Heart left ventricle (tissue), 16 donors: ENCODE measurements at regions not wholly inside any gene's neighbourhood (a gene's known extent, or its start where the extent isn't known, plus 50 kb on each side); places are given as distances from the start of the nearest gene placed in this dataset.
A peak's percentile ranks its signal among the peaks of the same experiment; 100 is the strongest.

Experiments
- ATAC-seq, 4 donors: fragments of 200-7000 bp; cut with Tn5 transposase; one replicate each; pipeline ENCODE4 v1.9.1; 2020 to 2022; ENCODE audit warnings: moderate library complexity in 4 of 4, mild to moderate bottlenecking in 3 of 4, moderate number of reproducible peaks in 1 of 4
- DNase-seq, 5 donors: peaks; one replicate each; pipeline ENCODE4 v3.0.0-alpha.2; 2020
- H3K27ac ChIP-seq, 12 donors: fragments of 200-600 bp; sonication (generic) in 4 of 12; one replicate each; pipeline versions ENCODE4 v1.5.0 to v1.8.0; 2016 to 2022; ENCODE audit warnings: mild to moderate bottlenecking in 2 of 12
- H3K27me3 ChIP-seq, 9 donors: fragments of 200-600 bp; sonication (generic) in 2 of 9; one replicate each; pipeline versions ENCODE4 v1.5.1 to v1.8.0; 2016 to 2022; ENCODE audit warnings: mild to moderate bottlenecking in 3 of 9
- H3K36me3 ChIP-seq, 9 donors: fragments of 200-600 bp; sonication (generic) in 2 of 9; one replicate each; pipeline versions ENCODE4 v1.5.0 to v1.8.0; 2018 to 2022; ENCODE audit warnings: mild to moderate bottlenecking in 2 of 9
- H3K4me1 ChIP-seq, 12 donors: fragments of 200-600 bp; sonication (generic) in 4 of 12; one replicate each; pipeline versions ENCODE4 v1.5.0 to v1.8.0; 2016 to 2022; ENCODE audit warnings: mild to moderate bottlenecking in 3 of 12
- H3K4me3 ChIP-seq, 12 donors: fragments of 200-600 bp; sonication (generic) in 4 of 12; one replicate each; pipeline versions ENCODE4 v1.5.0 to v1.8.0; 2017 to 2022; ENCODE audit warnings: mild to moderate bottlenecking in 9 of 12, moderate library complexity in 4 of 12
- H3K9me3 ChIP-seq, 12 donors: fragments of 200-600 bp; sonication (generic) in 4 of 12; one replicate each; pipeline versions ENCODE4 v1.5.0 to v1.8.0; 2016 to 2022; ENCODE audit warnings: mild to moderate bottlenecking in 1 of 12
- CTCF ChIP-seq, 12 donors: fragments of 200-600 bp; sonication (generic) in 4 of 12; IDR thresholded peaks; one replicate each; pipeline versions ENCODE4 v1.5.0 to v1.8.0; 2018 to 2022; ENCODE audit warnings: antibody characterized with exemption in 12 of 12, mild to moderate bottlenecking in 5 of 12
- POLR2A ChIP-seq, 2 donors: fragments of 450-650 bp; IDR thresholded peaks; one replicate each; pipeline ENCODE4 v1.6.1; 2017; ENCODE audit warnings: antibody characterized with exemption in 2 of 2, mild to moderate bottlenecking in 2 of 2, moderate library complexity in 2 of 2
- WGBS, 4 donors: extraction: QIAGEN DNeasy Blood & Tissue Kit in 2 of 4; methylation state at CpG; one replicate each; pipeline versions ENCODE4 v1.1.5 to v1.1.7; 2013 to 2018; 5-methylcytosine and 5-hydroxymethylcytosine counted together
- intact Hi-C, 10 donors: fragments of 100-400 bp; cut with DNase I; formaldehyde crosslinking; loops; one replicate each; pipeline versions ENCODE4 v1.11.1 to v1.14.2; 2022
- donor health status: ischemic (EF 13 %, LVEDD 7.1; RV severe dilation, severe dysfunction).
- donor health status: healthy with polysubstance abuse.
- donor health status: DM: no; HTN: yes; CAD: no.
- donor health status: DM: no; HTN: no; CAD: no.
- donor health status: ischemic (EF 25% LVEDD 6.9; RV normal size, moderate dysfunction).
- donor health status: ischemic (EF 25% LVEDD 5.7; RV mildly dilated, moderate dysfunction).
- donor health status: healthy.
- donor health status: DM: yes; HTN: yes; CAD: no.
- donor health status: ischemic (EF 35%, LVEDD 5.7; RV mildly dilated, moderate dysfunction).
- donor health status: nonischemic (EF 11% LVEDD 7.7; RV severe dilation, severe dysfunction).
- donor health status: DM: yes; HTN: yes; CAD: no.
- donor health status: PGD.
- donor health status: ischemic (EF 29% LVEDD 5.4; RV normal size, mild dysfunction).
- donor health status: nonischemic (EF 23%, LVEDD 6.1; RV moderate dilation, normal function).

GRCh38 chr14:58864751-58865513 lies 227.2 kb downstream of the DACT1 start:
- intact Hi-C loops = loop anchor here in 1 of 10 donors (10.0 kb wide), 1 partner anchor 130 kb away; no protein-coding TSS in a partner anchor
- peaks cover 0 to 3% (median 0%) of the 10 kb centered on the region in 12 donors for H3K9me3 ChIP-seq
- H3K4me3 ChIP-seq = no peak overlapping the region
- TF ChIP-seq CTCF (IDR thresholded peaks at IDR 0.05) (no peak), POLR2A (IDR thresholded peaks at IDR 0.05) (no peak)
- 54 to 58% (median 55%) methylated on average over 7 of the region's 7 CpGs for WGBS, 4 donors
- H3K27ac ChIP-seq = peak overlapping the region in 7 of 12 donors; percentile 11 to 70 (median 41)
- DNase-seq = peak in 3 of 5 donors; percentile 20 to 33 (median 24)
- no peaks in the 10 kb centered on the region for H3K27me3 ChIP-seq
- H3K36me3 ChIP-seq = no peaks in the 10 kb centered on the region
- H3K4me1 ChIP-seq = peaks cover 0 to 10% (median 0%) of the 10 kb centered on the region in 12 donors
- peak; percentile 29 to 69 (median 52) for ATAC-seq

GRCh38 chr14:58865514-58866281 lies 227.9 kb downstream of the DACT1 start:
- peak overlapping the region in 7 of 12 donors; percentile 11 to 70 (median 42) for H3K27ac ChIP-seq
- TF ChIP-seq POLR2A (IDR thresholded peaks at IDR 0.05) (no peak), CTCF (IDR thresholded peaks at IDR 0.05) (no peak)

GRCh38 chr14:58866391-58866790 lies 228.6 kb downstream of the DACT1 start:
- TF ChIP-seq CTCF (IDR thresholded peaks at IDR 0.05) (no peak), POLR2A (IDR thresholded peaks at IDR 0.05) (no peak)
- Histone ChIP-seq H3K9me3 (no peaks in the 10 kb centered on the region), H3K27ac (peak overlapping the region in 6 of 12 donors; percentile 26 to 70 (median 50)), H3K27me3 (no peaks in the 10 kb centered on the region), H3K4me1 (peaks cover 0 to 10% (median 0%) of the 10 kb centered on the region in 12 donors), H3K4me3 (no peak overlapping the region), H3K36me3 (no peaks in the 10 kb centered on the region)
- intact Hi-C loops = loop anchor here in 1 of 10 donors (10.0 kb wide), 1 partner anchor 132 kb away; no protein-coding TSS in a partner anchor
- DNase-seq (no peak), ATAC-seq (no peak)
- WGBS, 4 donors = 73 to 79% (median 76%) methylated on average over 3 of the region's 3 CpGs

More at GRCh38 chr14:58865514-58866281, 227.9 kb downstream of the DACT1 start:
- ATAC-seq (peak in 3 of 4 donors; percentile 60 to 81 (median 63)), DNase-seq (peak in 1 of 5 donors; percentile 42)
- Histone ChIP-seq H3K27me3 (no peaks in the 10 kb centered on the region), H3K4me3 (no peak overlapping the region), H3K9me3 (no peaks in the 10 kb centered on the region), H3K4me1 (peaks cover 0 to 10% (median 0%) of the 10 kb centered on the region in 12 donors), H3K36me3 (no peaks in the 10 kb centered on the region)
- intact Hi-C loops = loop anchor here in 1 of 10 donors (10.0 kb wide), 1 partner anchor 131 kb away; no protein-coding TSS in a partner anchor
- WGBS, 4 donors = 73 to 77% (median 74%) methylated on average over 6 of the region's 6 CpGs

GRCh38 chr14:58870961-58871360 lies 233.2 kb downstream of the DACT1 start:
- no peak overlapping the region for H3K27ac ChIP-seq
- DNase-seq (no peak), ATAC-seq (no peak)
- TF ChIP-seq CTCF (IDR thresholded peaks at IDR 0.05) (no peak), POLR2A (IDR thresholded peaks at IDR 0.05) (no peak)
- WGBS, 4 donors = 84 to 95% (median 89%) methylated on average over 4 of the region's 4 CpGs
- H3K27me3 ChIP-seq = no peaks in the 10 kb centered on the region
- no peaks in the 10 kb centered on the region for H3K36me3 ChIP-seq
- H3K4me3 ChIP-seq = no peak overlapping the region
- H3K9me3 ChIP-seq = no peaks in the 10 kb centered on the region
- H3K4me1 ChIP-seq = peaks cover 0 to 2% (median 0%) of the 10 kb centered on the region in 12 donors
- intact Hi-C loops = no loop called here
